H1 (cell line): ENCODE measurements at regions not wholly inside any gene's neighbourhood (a gene's known extent, or its start where the extent isn't known, plus 50 kb on each side); places are given as distances from the start of the nearest gene placed in this dataset.

Source experiments
- CEBPB ChIP-seq: IDR thresholded peaks from 2 replicates; pipeline ENCODE4 v1.6.1; 2012; ENCODE audit warnings: low read depth, low read length
- EZH2 ChIP-seq: fragments of 200-600 bp; sonication (generic); IDR thresholded peaks from 2 replicates; pipeline ENCODE4 v1.7.1; 2012; ENCODE audit warnings: low read depth, mild to moderate bottlenecking, moderate library complexity, low read length, inconsistent platforms; ENCODE audit not compliant: severe bottlenecking
- JUN ChIP-seq: IDR thresholded peaks from 2 replicates; pipeline ENCODE4 v1.6.1; 2011; ENCODE audit warnings: low read depth, mild to moderate bottlenecking, improper control_type of control experiment, low read length
- PHF8 ChIP-seq: fragments of 200-600 bp; sonication (generic); conservative IDR thresholded peaks from 2 replicates; pipeline ENCODE4 v1.7.1; 2012; ENCODE audit warnings: low read depth, mild to moderate bottlenecking, inconsistent platforms, low read length, moderate library complexity
- POLR2A ChIP-seq, 2 experiments: IDR thresholded peaks; 1 replicate in 1 of 2; 2 replicates in 1 of 2; pipeline ENCODE4 v1.6.1; 2011; ENCODE audit warnings: low read depth in 2 of 2, low read length in 2 of 2, mild to moderate bottlenecking in 2 of 2; ENCODE audit errors: control extremely low read depth in 1 of 2
- RAD21 ChIP-seq, 2 experiments: IDR thresholded peaks in 1 of 2; conservative IDR thresholded peaks in 1 of 2; 2 replicates each; pipeline ENCODE4 v1.6.1; 2011; ENCODE audit warnings: low read depth in 2 of 2, low read length in 2 of 2, improper control_type of control experiment in 1 of 2, inconsistent platforms in 1 of 2, mild to moderate bottlenecking in 1 of 2, moderate library complexity in 1 of 2
- RFX5 ChIP-seq: IDR thresholded peaks from 2 replicates; pipeline ENCODE4 v1.6.1; 2011; ENCODE audit warnings: low read depth, low read length, improper control_type of control experiment, borderline replicate concordance
- RNF2 ChIP-seq: fragments of 200-900, 300-1000 bp; sonication (generic); IDR thresholded peaks from 2 replicates; pipeline ENCODE4 v1.7.1; 2016; ENCODE audit warnings: borderline replicate concordance, low read depth, mild to moderate bottlenecking, antibody characterized with exemption, low read length; ENCODE audit not compliant: poor library complexity, severe bottlenecking; ENCODE audit errors: missing control alignments
- TCF12 ChIP-seq: IDR thresholded peaks from 2 replicates; pipeline ENCODE4 v1.6.1; 2011; ENCODE audit warnings: low read depth, mild to moderate bottlenecking, low read length
- TEAD4 ChIP-seq: IDR thresholded peaks from 2 replicates; pipeline ENCODE4 v1.6.1; 2012; ENCODE audit warnings: low read depth, low read length, inconsistent platforms, mixed read lengths
- ZNF274 ChIP-seq: IDR thresholded peaks from 2 replicates; pipeline ENCODE4 v1.7.0; 2012; ENCODE audit warnings: low read length, borderline replicate concordance; ENCODE audit errors: extremely low read depth
- TF ChIP-seq, protein P1 (sequence below), 3 experiments: IDR thresholded peaks; 1 replicate in 2 of 3; 2 replicates in 1 of 3; pipeline versions ENCODE4 v1.5.1 to v1.6.1; 2011; ENCODE audit warnings: low read length in 3 of 3, mild to moderate bottlenecking in 3 of 3, inconsistent platforms in 2 of 3, low read depth in 1 of 3, moderate library complexity in 1 of 3; ENCODE audit not compliant: insufficient read depth in 1 of 3; ENCODE audit errors: control extremely low read depth in 1 of 3

DNA sequence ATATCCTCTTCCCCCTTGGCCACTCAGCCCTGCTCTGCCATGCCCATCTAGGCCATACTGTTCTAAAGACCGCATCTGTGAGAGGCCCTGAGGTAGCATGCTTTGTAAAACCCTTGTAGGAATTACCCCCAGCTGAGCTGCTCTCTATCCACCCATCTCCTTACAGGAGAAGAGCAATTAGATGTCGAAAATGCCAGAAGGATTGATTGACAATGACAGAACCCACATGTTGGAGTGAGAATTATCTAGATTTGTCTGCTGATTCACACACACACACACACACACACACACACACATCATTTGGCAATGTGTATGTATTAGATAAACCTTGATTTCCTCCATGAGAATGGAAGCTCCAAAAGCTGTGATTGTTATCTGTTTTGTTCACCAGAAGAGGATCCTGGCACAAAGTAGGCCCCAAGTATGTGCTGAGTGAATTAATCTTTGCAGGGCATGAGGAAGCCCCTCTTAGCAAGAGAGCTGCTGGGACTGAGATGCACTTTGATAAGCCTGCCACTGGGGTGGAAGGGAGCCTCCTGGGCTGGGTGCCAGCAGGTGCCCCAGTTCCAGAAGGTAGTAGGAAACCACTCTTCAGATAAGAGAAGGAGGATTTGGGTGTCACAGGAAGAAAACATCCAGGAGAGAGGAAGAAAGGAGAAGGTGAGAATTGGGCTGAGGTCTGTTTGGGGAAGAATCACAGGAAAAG is 187.5 kb upstream of the ADO start:
- TF ChIP-seq, protein P1, sequence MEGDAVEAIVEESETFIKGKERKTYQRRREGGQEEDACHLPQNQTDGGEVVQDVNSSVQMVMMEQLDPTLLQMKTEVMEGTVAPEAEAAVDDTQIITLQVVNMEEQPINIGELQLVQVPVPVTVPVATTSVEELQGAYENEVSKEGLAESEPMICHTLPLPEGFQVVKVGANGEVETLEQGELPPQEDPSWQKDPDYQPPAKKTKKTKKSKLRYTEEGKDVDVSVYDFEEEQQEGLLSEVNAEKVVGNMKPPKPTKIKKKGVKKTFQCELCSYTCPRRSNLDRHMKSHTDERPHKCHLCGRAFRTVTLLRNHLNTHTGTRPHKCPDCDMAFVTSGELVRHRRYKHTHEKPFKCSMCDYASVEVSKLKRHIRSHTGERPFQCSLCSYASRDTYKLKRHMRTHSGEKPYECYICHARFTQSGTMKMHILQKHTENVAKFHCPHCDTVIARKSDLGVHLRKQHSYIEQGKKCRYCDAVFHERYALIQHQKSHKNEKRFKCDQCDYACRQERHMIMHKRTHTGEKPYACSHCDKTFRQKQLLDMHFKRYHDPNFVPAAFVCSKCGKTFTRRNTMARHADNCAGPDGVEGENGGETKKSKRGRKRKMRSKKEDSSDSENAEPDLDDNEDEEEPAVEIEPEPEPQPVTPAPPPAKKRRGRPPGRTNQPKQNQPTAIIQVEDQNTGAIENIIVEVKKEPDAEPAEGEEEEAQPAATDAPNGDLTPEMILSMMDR (IDR thresholded peaks at IDR 0.05; ENCODE audit: control extremely low read depth in 1 of 3, insufficient read depth in 1 of 3, low read depth in 1 of 3, low read length in 3 of 3): no peak
- no peak for TF ChIP-seq CEBPB
- TF ChIP-seq JUN: no peak
- no peak for TF ChIP-seq POLR2A (IDR thresholded peaks at IDR 0.05; ENCODE audit: control extremely low read depth in 1 of 2, low read depth in 2 of 2, low read length in 2 of 2)
- no peak for TF ChIP-seq EZH2
- TF ChIP-seq ZNF274: no peak
- TF ChIP-seq RAD21 (IDR thresholded peaks at IDR 0.05 in 1 of 2, conservative IDR thresholded peaks at IDR 0.05 in 1 of 2; ENCODE audit: low read depth in 2 of 2, low read length in 2 of 2): no peak
- no peak for TF ChIP-seq TCF12
- no peak for TF ChIP-seq RNF2
- no peak for TF ChIP-seq PHF8
- TF ChIP-seq RFX5: no peak
- no peak for TF ChIP-seq TEAD4
